GM12874 (cell line): ENCODE measurements at regions not wholly inside any gene's neighbourhood (a gene's known extent, or its start where the extent isn't known, plus 50 kb on each side); places are given as distances from the start of the nearest gene placed in this dataset.

ENCODE experiments used
- TF ChIP-seq, protein P1 (sequence below): IDR thresholded peaks from 2 replicates; pipeline ENCODE4 v1.5.1; 2011; ENCODE audit warnings: low read depth, mild to moderate bottlenecking, control low read depth, low read length, moderate library complexity; ENCODE audit not compliant: insufficient read depth

DNA sequence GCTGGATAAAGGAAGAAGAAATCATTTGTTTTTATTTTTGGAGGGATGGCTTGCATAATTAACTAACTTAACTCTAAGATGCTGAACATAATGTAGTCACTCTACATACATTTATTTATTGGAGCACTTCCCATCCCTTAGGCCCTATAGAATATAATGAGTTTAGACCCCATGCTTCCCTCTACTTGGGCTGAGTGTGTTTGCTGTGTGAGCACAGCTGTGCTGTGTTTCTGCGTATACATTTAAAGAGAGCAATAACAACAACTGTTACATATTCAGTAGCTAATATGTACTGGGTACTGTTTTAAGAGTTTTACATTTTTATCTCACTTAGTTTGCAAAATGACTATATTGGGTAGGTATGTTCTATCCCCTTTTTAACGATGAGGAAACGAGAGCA, 736.6 kb upstream of the NRSN1 start:
- TF ChIP-seq, protein P1, sequence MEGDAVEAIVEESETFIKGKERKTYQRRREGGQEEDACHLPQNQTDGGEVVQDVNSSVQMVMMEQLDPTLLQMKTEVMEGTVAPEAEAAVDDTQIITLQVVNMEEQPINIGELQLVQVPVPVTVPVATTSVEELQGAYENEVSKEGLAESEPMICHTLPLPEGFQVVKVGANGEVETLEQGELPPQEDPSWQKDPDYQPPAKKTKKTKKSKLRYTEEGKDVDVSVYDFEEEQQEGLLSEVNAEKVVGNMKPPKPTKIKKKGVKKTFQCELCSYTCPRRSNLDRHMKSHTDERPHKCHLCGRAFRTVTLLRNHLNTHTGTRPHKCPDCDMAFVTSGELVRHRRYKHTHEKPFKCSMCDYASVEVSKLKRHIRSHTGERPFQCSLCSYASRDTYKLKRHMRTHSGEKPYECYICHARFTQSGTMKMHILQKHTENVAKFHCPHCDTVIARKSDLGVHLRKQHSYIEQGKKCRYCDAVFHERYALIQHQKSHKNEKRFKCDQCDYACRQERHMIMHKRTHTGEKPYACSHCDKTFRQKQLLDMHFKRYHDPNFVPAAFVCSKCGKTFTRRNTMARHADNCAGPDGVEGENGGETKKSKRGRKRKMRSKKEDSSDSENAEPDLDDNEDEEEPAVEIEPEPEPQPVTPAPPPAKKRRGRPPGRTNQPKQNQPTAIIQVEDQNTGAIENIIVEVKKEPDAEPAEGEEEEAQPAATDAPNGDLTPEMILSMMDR: no peak

DNA sequence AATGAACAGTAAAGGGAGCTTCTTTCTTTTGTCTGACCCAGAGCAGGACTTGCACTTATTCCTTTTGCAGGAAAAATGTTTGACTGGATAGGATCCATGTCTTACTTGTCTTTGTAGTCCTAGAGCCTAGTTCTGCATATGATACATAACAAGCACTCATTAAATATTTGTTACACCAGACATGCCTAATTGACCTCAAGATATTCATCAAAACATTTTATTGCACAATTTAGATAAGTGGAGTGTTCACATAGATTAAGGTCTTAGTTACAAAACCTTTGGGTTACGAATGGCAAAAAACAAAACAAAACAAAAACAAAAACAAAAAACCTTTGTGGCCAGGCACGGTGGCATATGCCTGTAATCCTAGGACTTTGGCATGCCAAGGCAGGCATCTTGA, 735.8 kb upstream of the NRSN1 start:
- TF ChIP-seq, protein P1: no peak

DNA sequence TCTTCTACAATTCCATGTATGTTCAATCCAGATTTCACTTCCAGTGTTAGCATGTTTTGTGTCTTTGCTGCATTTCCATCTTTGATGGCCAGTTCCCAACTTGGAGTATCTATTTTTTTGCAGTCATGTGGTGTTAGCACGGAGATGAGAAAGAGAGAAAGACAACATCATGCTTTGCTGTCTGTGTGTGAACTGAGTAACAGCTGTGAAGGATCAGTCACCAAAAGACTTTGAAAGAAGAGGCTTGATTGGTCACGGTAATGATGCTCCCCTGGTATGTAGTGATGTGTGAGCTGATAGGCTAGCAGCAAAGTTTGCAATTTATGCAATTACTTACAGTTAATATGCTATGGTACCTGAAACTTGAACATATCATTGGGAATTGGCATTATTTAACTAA, 731.3 kb upstream of the NRSN1 start:
- TF ChIP-seq, protein P1: no peak

DNA sequence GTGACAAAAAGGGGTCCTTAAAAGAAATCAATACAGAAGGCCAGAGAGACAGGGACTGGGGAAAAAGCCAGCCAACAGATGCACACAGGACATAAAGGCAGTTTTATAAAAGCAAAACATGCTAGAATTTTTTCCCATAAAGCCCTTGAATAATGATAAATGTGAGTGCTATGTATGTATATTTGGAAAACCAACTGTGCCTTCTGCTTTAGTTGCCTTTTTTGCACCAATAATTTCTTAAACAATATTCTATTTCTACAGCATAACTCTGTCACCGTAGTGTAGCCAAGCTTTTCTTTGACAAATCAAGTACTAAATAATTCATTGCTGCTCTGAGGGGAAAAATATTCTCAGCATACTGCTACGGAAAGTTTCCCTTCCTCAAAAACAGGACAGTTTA, 730.6 kb upstream of the NRSN1 start:
- TF ChIP-seq, protein P1: no peak

DNA sequence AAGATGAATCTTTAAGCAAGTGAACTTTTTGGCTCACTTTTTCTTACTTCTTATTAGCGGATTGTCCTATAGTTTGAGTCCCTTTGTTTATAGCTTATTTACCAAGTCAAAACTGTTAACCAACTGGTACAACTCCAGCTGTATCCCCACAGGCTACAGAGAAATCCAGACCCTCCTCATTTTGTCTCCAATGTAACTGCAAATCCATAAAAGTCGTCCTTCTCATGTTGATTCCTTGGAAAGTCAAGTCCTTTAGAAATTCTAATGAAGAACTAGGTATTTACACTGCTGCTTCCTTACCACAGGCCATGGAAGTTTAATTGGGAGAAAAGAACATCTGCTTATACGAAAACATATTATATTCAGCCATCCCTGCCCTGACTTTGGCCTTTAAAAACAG, 729.1 kb upstream of the NRSN1 start:
- TF ChIP-seq, protein P1: no peak

DNA sequence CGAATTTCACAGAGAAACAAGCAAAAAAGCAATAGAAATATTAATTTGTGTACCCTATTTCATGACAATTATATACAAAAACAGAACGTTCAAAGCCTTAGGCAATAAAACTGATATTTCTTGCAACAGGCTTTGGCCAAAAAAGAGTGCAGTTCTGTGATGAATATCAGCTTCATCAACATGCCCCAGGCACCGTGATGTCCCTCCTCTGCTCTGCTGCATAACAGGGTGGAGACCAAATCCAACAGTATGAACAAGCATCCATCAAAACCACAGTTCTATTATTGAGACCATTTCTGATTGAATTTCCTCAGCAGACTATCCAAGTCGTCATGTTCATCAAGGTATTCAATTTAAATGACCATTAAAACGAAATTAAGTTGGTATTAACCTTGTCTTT, 722.6 kb upstream of the NRSN1 start:
- TF ChIP-seq, protein P1: no peak

DNA sequence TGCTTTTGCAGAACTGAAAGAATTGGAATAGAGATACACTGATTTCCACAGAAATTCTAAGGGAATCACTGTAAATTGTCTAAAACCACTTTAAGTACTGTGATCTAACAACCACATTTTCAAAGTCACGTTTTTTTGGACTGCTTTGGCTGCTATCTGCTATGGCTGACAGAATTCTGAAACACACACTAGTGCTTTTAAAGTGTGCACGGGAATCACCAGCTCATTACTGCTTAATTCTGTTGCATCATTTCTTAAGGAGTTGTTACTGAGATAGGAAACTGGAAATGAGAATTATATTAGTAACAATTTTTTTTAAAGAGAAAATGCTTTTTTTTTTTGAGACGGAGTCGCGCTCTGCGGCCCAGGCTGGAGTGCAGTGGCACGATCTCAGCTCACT, 716.5 kb upstream of the NRSN1 start:
- TF ChIP-seq, protein P1: no peak

DNA sequence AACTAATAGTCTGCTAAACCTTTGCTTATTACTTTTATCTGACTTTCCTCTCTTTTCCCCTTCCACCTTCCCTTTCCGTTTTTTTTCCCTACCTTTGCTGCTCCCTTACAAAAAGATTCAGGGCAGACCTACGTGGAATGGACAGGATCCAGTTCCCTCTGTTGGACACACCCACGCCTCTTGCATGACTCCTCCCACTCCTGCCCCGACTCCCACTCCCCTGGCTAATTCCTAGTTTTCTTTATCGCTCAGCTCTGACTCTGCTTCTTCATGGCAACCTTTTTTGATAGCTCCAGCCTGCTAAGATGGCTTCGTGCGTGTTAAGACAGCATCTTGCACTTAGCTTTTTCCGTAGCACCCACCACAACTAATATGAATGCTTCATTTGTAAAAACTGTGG, 715.6 kb upstream of the NRSN1 start:
- TF ChIP-seq, protein P1: no peak
